NCI-H226 (cell line): ENCODE measurements at regions not wholly inside any gene's neighbourhood (a gene's known extent, or its start where the extent isn't known, plus 50 kb on each side); places are given as distances from the start of the nearest gene placed in this dataset.

ENCODE experiments used
- DNase-seq: peaks from one replicate; pipeline ENCODE4 v3.0.0-alpha.2; 2015

GRCh38 chr11:31997955-31998354 lies 92.9 kb upstream of the RCN1 start:
- no peak for DNase-seq

GRCh38 chr11:31996159-31996881 lies 94.6 kb upstream of the RCN1 start:
- DNase-seq = no peak

GRCh38 chr11:31995525-31996094 lies 95.3 kb upstream of the RCN1 start:
- no peak for DNase-seq

GRCh38 chr11:31995032-31995431 lies 95.8 kb upstream of the RCN1 start:
- DNase-seq = no peak

- DNase-seq = no peak
Observed at GRCh38 chr11:31987118-31988005, 103.5 kb upstream of the RCN1 start.

GRCh38 chr11:31986201-31986889 lies 104.5 kb upstream of the RCN1 start:
- no peak for DNase-seq

GRCh38 chr11:31981457-31981856 lies 109.4 kb upstream of the RCN1 start:
- DNase-seq = no peak

- no peak for DNase-seq
Observed at GRCh38 chr11:31977343-31977742, 113.5 kb upstream of the RCN1 start.

GRCh38 chr11:31974366-31975136 lies 116.3 kb upstream of the RCN1 start:
- peak; percentile 76 for DNase-seq

- DNase-seq = no peak
Observed at GRCh38 chr11:31973172-31973571, 117.7 kb upstream of the RCN1 start.

GRCh38 chr11:31972623-31973022 lies 118.3 kb upstream of the RCN1 start:
- DNase-seq = no peak

GRCh38 chr11:31969359-31969702 lies 121.5 kb upstream of the RCN1 start:
- DNase-seq = no peak

GRCh38 chr11:31968461-31969358 lies 122.2 kb upstream of the RCN1 start:
- peak; percentile 60 for DNase-seq

- no peak for DNase-seq
Observed at GRCh38 chr11:31967404-31968130, 123.3 kb upstream of the RCN1 start.

GRCh38 chr11:31966846-31967245 lies 124.0 kb upstream of the RCN1 start:
- DNase-seq = no peak

GRCh38 chr11:31964181-31964580 lies 126.7 kb upstream of the RCN1 start:
- no peak for DNase-seq

GRCh38 chr11:31960126-31960525 lies 130.7 kb upstream of the RCN1 start:
- DNase-seq = no peak

- peak; percentile 55 for DNase-seq
Observed at GRCh38 chr11:31959716-31960115, 131.2 kb upstream of the RCN1 start.

- DNase-seq = no peak
Observed at GRCh38 chr11:31958076-31958735, 132.7 kb upstream of the RCN1 start.

GRCh38 chr11:31957674-31958073 lies 133.2 kb upstream of the RCN1 start:
- DNase-seq = no peak
